CD4-positive, alpha-beta memory T cell (primary cell): ENCODE measurements at regions not wholly inside any gene's neighbourhood (a gene's known extent, or its start where the extent isn't known, plus 50 kb on each side); places are given as distances from the start of the nearest gene placed in this dataset.

ENCODE experiments used
- CTCF ChIA-PET: fragments of 350-600 bp; sonication (Branson Sonifier 250); formaldehyde crosslinking; loops from one replicate; lab custom pipeline; 2021; ENCODE audit warnings: inconsistent platforms; ENCODE audit not compliant: partially characterized antibody; lab: Charles Lee
- POLR2A ChIA-PET: fragments of 350-600 bp; sonication (Branson Sonifier 250); formaldehyde crosslinking; loops from one replicate; lab custom pipeline; 2021; ENCODE audit not compliant: partially characterized antibody; lab: Charles Lee
- DNase-seq, 5 donors: peaks; one replicate each; pipeline versions ENCODE4 v3.0.0 to v3.0.0-alpha.2; 2020 to 2022; ENCODE audit warnings: mixed read lengths in 1 of 5
- H3K27ac ChIP-seq: one replicate; pipeline ENCODE4 v1.7.0; 2013; ENCODE audit warnings: low read depth, low read length
- H3K27me3 ChIP-seq: 2 replicates; pipeline ENCODE4 v1.7.0; 2013; ENCODE audit warnings: mild to moderate bottlenecking, low read length, moderate library complexity; ENCODE audit not compliant: insufficient read depth
- H3K36me3 ChIP-seq: 2 replicates; pipeline ENCODE4 v1.7.0; 2013; ENCODE audit warnings: mild to moderate bottlenecking, low read length, moderate library complexity; ENCODE audit not compliant: insufficient read depth
- H3K4me1 ChIP-seq: 2 replicates; pipeline ENCODE4 v1.7.0; 2013; ENCODE audit warnings: mild to moderate bottlenecking, low read length, moderate library complexity; ENCODE audit not compliant: insufficient read depth
- H3K4me3 ChIP-seq, 2 donors: one replicate each; pipeline ENCODE4 v1.7.0; 2013; ENCODE audit warnings: low read length in 2 of 2, mild to moderate bottlenecking in 1 of 2
- H3K9me3 ChIP-seq, 2 donors: one replicate each; pipeline ENCODE4 v1.7.0; 2013; ENCODE audit warnings: low read length in 2 of 2, control low read depth in 1 of 2; ENCODE audit not compliant: control insufficient read depth in 1 of 2
- H3K27ac Mint-ChIP-seq, 7 donors: one replicate each; pipeline ENCODE4 v1.8.0; 2020 to 2021; ENCODE audit warnings: mixed read lengths in 7 of 7, mild to moderate bottlenecking in 6 of 7, inconsistent platforms in 3 of 7, moderate library complexity in 3 of 7
- H3K27me3 Mint-ChIP-seq, 2 donors: one replicate each; pipeline ENCODE4 v1.8.0; 2020 to 2021; ENCODE audit warnings: mixed read lengths in 2 of 2
- H3K36me3 Mint-ChIP-seq, 2 donors: one replicate each; pipeline ENCODE4 v1.8.0; 2020 to 2021; ENCODE audit warnings: mixed read lengths in 2 of 2, inconsistent platforms in 1 of 2, mild to moderate bottlenecking in 1 of 2
- H3K4me1 Mint-ChIP-seq, 4 donors: one replicate each; pipeline ENCODE4 v1.8.0; 2020 to 2021; ENCODE audit warnings: mixed read lengths in 4 of 4, mild to moderate bottlenecking in 1 of 4
- H3K4me3 Mint-ChIP-seq, 8 donors: one replicate each; pipeline ENCODE4 v1.8.0; 2020 to 2021; ENCODE audit warnings: mixed read lengths in 8 of 8, mild to moderate bottlenecking in 7 of 8, moderate library complexity in 6 of 8, inconsistent platforms in 3 of 8
- H3K9me3 Mint-ChIP-seq, 8 donors: one replicate each; pipeline ENCODE4 v1.8.0; 2020 to 2021; ENCODE audit warnings: mixed read lengths in 8 of 8, mild to moderate bottlenecking in 5 of 8, inconsistent platforms in 3 of 8, moderate library complexity in 1 of 8
- intact Hi-C: fragments of 100-400 bp; cut with micrococcal nuclease; formaldehyde crosslinking; loops from one replicate; pipeline ENCODE4 v1.15.1; 2023

DNA sequence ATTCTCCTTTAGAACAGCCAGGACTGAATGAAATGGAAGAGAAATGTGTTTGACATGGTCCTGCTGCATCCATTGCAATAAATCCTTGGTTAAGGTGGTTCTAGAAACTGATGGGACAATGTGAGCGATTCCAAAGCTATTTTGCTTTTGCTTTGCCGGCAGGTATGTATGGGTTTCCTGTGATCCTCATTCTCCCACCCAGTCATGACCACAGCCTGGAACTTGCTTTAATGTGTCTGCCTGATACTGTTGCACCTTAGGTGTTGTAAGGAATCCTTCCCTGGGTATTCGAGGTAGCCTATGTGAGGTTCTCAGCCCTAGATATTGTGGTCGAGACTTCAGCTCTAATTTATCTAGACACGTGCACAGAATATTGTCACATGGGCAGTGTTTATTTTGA, 86.1 kb downstream of the ZNF518B start:
- Mint-ChIP-seq H3K27ac (no peak overlapping the region), H3K36me3 (no peaks in the 10 kb centered on the region), H3K9me3 (peaks cover 0 to 2% (median 0%) of the 10 kb centered on the region in 8 donors), H3K27me3 (peaks cover 0 to 1% of the 10 kb centered on the region in 2 donors), H3K4me3 (no peak overlapping the region), H3K4me1 (no peaks in the 10 kb centered on the region)
- POLR2A ChIA-PET, result no interaction called here
- H3K36me3 ChIP-seq, result no peaks in the 10 kb centered on the region
- H3K27ac ChIP-seq, result no peak overlapping the region
- no peaks in the 10 kb centered on the region for H3K27me3 ChIP-seq
- intact Hi-C loops, result no loop called here
- no peaks in the 10 kb centered on the region for H3K9me3 ChIP-seq
- no peak for DNase-seq
- H3K4me3 ChIP-seq, result no peak overlapping the region
- CTCF ChIA-PET, result no interaction called here
- H3K4me1 ChIP-seq, result no peaks in the 10 kb centered on the region

- Histone ChIP-seq H3K36me3 (no peaks in the 10 kb centered on the region), H3K27me3 (no peaks in the 10 kb centered on the region), H3K4me3 (no peak overlapping the region), H3K27ac (no peak overlapping the region), H3K4me1 (no peaks in the 10 kb centered on the region), H3K9me3 (no peaks in the 10 kb centered on the region)
- intact Hi-C loops, result no loop called here
- no peaks in the 10 kb centered on the region for H3K36me3 Mint-ChIP-seq
- H3K27ac Mint-ChIP-seq, result no peak overlapping the region
- peaks cover 1 to 3% of the 10 kb centered on the region in 2 donors for H3K27me3 Mint-ChIP-seq
- no peak for DNase-seq
- ChIA-PET POLR2A (no interaction called here), CTCF (no interaction called here)
- no peak overlapping the region for H3K4me3 Mint-ChIP-seq
- H3K9me3 Mint-ChIP-seq, result peaks cover 0 to 2% (median 0%) of the 10 kb centered on the region in 8 donors
- no peaks in the 10 kb centered on the region for H3K4me1 Mint-ChIP-seq
Observed at GRCh38 chr4:10369517-10369916, 87.7 kb downstream of the ZNF518B start.

- no peak for DNase-seq
- Histone ChIP-seq H3K9me3 (no peaks in the 10 kb centered on the region), H3K4me1 (no peaks in the 10 kb centered on the region), H3K36me3 (no peaks in the 10 kb centered on the region), H3K27me3 (no peaks in the 10 kb centered on the region), H3K27ac (no peak overlapping the region), H3K4me3 (no peak overlapping the region)
- H3K4me3 Mint-ChIP-seq, result no peak overlapping the region
- ChIA-PET POLR2A (no interaction called here), CTCF (no interaction called here)
- intact Hi-C loops, result no loop called here
- H3K4me1 Mint-ChIP-seq, result no peaks in the 10 kb centered on the region
- no peaks in the 10 kb centered on the region for H3K9me3 Mint-ChIP-seq
- H3K27me3 Mint-ChIP-seq, result peaks cover 1 to 3% of the 10 kb centered on the region in 2 donors
- H3K27ac Mint-ChIP-seq, result no peak overlapping the region
- no peaks in the 10 kb centered on the region for H3K36me3 Mint-ChIP-seq
Observed at GRCh38 chr4:10366628-10367027, 90.6 kb downstream of the ZNF518B start.

DNA sequence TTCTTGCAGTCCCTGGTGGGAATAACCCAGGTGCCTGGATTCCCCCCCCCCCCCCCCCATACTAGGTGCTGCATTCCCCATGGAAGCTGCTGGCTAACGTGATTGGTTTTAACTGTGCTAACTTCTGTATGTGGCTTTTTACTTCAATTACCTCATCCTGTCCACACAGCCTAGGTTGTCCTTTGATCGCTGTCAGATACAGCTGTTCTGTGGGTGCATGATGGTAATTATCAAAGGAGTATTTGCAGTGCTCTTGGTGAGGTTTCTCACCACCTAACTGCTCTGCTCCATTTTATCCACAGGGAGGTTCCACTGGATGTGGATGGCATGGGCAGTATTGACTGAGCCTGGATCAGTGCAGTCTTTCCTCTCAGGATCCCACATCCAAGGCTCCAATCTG, 93.0 kb downstream of the ZNF518B start:
- H3K27me3 ChIP-seq, result no peaks in the 10 kb centered on the region
- H3K27me3 Mint-ChIP-seq, result peaks cover 0 to 5% of the 10 kb centered on the region in 2 donors
- DNase-seq, result no peak
- no peaks in the 10 kb centered on the region for H3K36me3 Mint-ChIP-seq
- intact Hi-C loops, result no loop called here
- H3K36me3 ChIP-seq, result no peaks in the 10 kb centered on the region
- no peak overlapping the region for H3K4me3 Mint-ChIP-seq
- no peak overlapping the region for H3K4me3 ChIP-seq
- H3K27ac Mint-ChIP-seq, result no peak overlapping the region
- H3K9me3 Mint-ChIP-seq, result no peaks in the 10 kb centered on the region
- H3K4me1 ChIP-seq, result no peaks in the 10 kb centered on the region
- H3K9me3 ChIP-seq, result no peaks in the 10 kb centered on the region
- POLR2A ChIA-PET, result no interaction called here
- H3K4me1 Mint-ChIP-seq, result no peaks in the 10 kb centered on the region
- no peak overlapping the region for H3K27ac ChIP-seq
- CTCF ChIA-PET, result no interaction called here

DNA sequence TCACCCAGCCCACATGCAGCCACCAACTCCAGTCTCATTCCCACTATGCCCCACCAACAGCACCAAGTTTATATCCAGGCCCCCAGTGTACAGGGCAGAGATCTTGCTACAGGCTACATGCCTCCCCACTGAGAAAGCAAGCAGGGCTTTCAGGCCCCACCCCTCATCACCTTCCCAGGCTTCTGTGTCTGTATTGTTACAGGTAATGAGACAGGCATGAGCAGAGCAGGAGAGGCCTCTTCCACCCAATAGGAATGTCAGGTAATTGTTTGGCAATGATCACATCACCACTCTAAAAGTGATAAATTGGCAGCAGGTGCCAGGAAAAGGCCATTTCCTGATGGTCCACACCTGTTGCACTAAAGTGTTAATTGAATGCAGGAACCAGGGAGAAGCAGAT, 102.5 kb downstream of the ZNF518B start:
- intact Hi-C loops, result no loop called here
- H3K27ac Mint-ChIP-seq, result peak overlapping the region in 1 of 7 donors; percentile 65
- Histone ChIP-seq H3K36me3 (no peaks in the 10 kb centered on the region), H3K4me3 (no peak overlapping the region), H3K27ac (no peak overlapping the region), H3K27me3 (no peaks in the 10 kb centered on the region), H3K9me3 (no peaks in the 10 kb centered on the region), H3K4me1 (no peaks in the 10 kb centered on the region)
- ChIA-PET CTCF (no interaction called here), POLR2A (no interaction called here)
- peaks cover 8 to 11% of the 10 kb centered on the region in 2 donors for H3K27me3 Mint-ChIP-seq
- no peaks in the 10 kb centered on the region for H3K36me3 Mint-ChIP-seq
- no peaks in the 10 kb centered on the region for H3K4me1 Mint-ChIP-seq
- peaks cover 0 to 10% (median 3%) of the 10 kb centered on the region in 8 donors for H3K9me3 Mint-ChIP-seq
- H3K4me3 Mint-ChIP-seq, result no peak overlapping the region
- DNase-seq, result no peak

- H3K9me3 Mint-ChIP-seq, result peaks cover 0 to 10% (median 3%) of the 10 kb centered on the region in 8 donors
- Histone ChIP-seq H3K36me3 (no peaks in the 10 kb centered on the region), H3K4me1 (no peaks in the 10 kb centered on the region), H3K9me3 (no peaks in the 10 kb centered on the region), H3K27me3 (no peaks in the 10 kb centered on the region), H3K27ac (no peak overlapping the region), H3K4me3 (no peak overlapping the region)
- intact Hi-C loops, result no loop called here
- H3K27ac Mint-ChIP-seq, result no peak overlapping the region
- H3K4me3 Mint-ChIP-seq, result no peak overlapping the region
- POLR2A ChIA-PET, result no interaction called here
- CTCF ChIA-PET, result interaction anchor here (1.1 kb wide), 1 partner anchor 107 kb away, joined by 3 read pairs; no protein-coding TSS in a partner anchor
- peaks cover 8 to 11% of the 10 kb centered on the region in 2 donors for H3K27me3 Mint-ChIP-seq
- no peaks in the 10 kb centered on the region for H3K36me3 Mint-ChIP-seq
- no peak for DNase-seq
- H3K4me1 Mint-ChIP-seq, result no peaks in the 10 kb centered on the region
Observed at GRCh38 chr4:10354225-10354624, 103.0 kb downstream of the ZNF518B start.

GRCh38 chr4:10353110-10353509, 104.1 kb downstream of the ZNF518B start:
- Histone ChIP-seq H3K27ac (no peak overlapping the region), H3K9me3 (no peaks in the 10 kb centered on the region), H3K4me1 (no peaks in the 10 kb centered on the region), H3K27me3 (no peaks in the 10 kb centered on the region), H3K4me3 (no peak overlapping the region), H3K36me3 (no peaks in the 10 kb centered on the region)
- ChIA-PET CTCF (interaction anchor here (1.1 kb wide), 1 partner anchor 108 kb away, joined by 3 read pairs; no protein-coding TSS in a partner anchor), POLR2A (no interaction called here)
- H3K4me3 Mint-ChIP-seq, result no peak overlapping the region
- DNase-seq, result no peak
- H3K27ac Mint-ChIP-seq, result no peak overlapping the region
- peaks cover 8 to 9% of the 10 kb centered on the region in 2 donors for H3K27me3 Mint-ChIP-seq
- H3K9me3 Mint-ChIP-seq, result peaks cover 0 to 7% (median 3%) of the 10 kb centered on the region in 8 donors
- intact Hi-C loops, result no loop called here
- H3K4me1 Mint-ChIP-seq, result no peaks in the 10 kb centered on the region
- H3K36me3 Mint-ChIP-seq, result no peaks in the 10 kb centered on the region

DNA sequence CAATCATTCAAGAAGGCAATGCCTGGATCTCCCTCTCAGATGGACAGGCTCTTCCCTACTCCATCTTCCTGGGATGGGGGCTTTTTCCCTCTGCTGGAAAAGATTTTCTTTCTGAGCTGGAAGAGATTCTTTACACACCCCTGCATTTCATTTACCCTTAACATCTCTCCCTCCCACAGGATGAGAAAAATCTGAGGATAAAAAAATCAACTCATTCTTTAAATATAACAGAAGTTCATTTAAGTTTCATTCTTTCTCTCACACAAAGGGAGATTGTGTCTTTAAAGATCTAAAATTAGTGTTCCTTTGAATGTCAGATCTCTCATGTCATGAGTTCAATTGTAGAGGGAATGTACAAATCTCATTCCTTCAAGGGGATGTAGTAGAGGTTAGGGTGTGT, 109.0 kb downstream of the ZNF518B start:
- Mint-ChIP-seq H3K27ac (no peak overlapping the region), H3K36me3 (no peaks in the 10 kb centered on the region), H3K4me3 (no peak overlapping the region), H3K9me3 (peaks cover 0 to 7% (median 0%) of the 10 kb centered on the region in 8 donors), H3K27me3 (peaks cover 0 to 8% of the 10 kb centered on the region in 2 donors), H3K4me1 (no peaks in the 10 kb centered on the region)
- Histone ChIP-seq H3K27ac (no peak overlapping the region), H3K9me3 (no peaks in the 10 kb centered on the region), H3K27me3 (no peaks in the 10 kb centered on the region), H3K4me3 (no peak overlapping the region), H3K4me1 (no peaks in the 10 kb centered on the region), H3K36me3 (no peaks in the 10 kb centered on the region)
- no peak for DNase-seq
- intact Hi-C loops, result no loop called here
- CTCF ChIA-PET, result no interaction called here
- POLR2A ChIA-PET, result no interaction called here
